GM13976 (cell line): ENCODE measurements at regions not wholly inside any gene's neighbourhood (a gene's known extent, or its start where the extent isn't known, plus 50 kb on each side); places are given as distances from the start of the nearest gene placed in this dataset.

Experiments
- DNase-seq: peaks from one replicate; pipeline ENCODE4 v3.0.0; 2012; ENCODE audit warnings: low spot score
- CTCF ChIP-seq: IDR thresholded peaks from 2 replicates; pipeline ENCODE4 v1.5.1; 2012; ENCODE audit warnings: borderline replicate concordance, mild to moderate bottlenecking; ENCODE audit not compliant: insufficient read depth; ENCODE audit errors: extremely low read depth, missing control alignments, control extremely low read depth
- in situ Hi-C: fragments of 300-500 bp; cut with MboI; formaldehyde crosslinking; loops from one replicate; pipeline ENCODE4 v1.12.0; 2022; ENCODE audit warnings: low sequenced_read_pairs, mixed read lengths, inconsistent platforms; ENCODE audit not compliant: unreplicated experiment

GRCh38 chr12:77118696-77119095 lies 53.3 kb upstream of the E2F7 start:
- no peak for TF ChIP-seq CTCF
- in situ Hi-C loops: no loop called here
- DNase-seq: no peak

- in situ Hi-C loops: no loop called here
- DNase-seq: no peak
- TF ChIP-seq CTCF: no peak
Measured at GRCh38 chr12:77116277-77116676, 50.9 kb upstream of the E2F7 start.

- in situ Hi-C loops: no loop called here
- DNase-seq: no peak
- no peak for TF ChIP-seq CTCF
Measured at GRCh38 chr12:77115471-77115870, 50.1 kb upstream of the E2F7 start.
